ENCODE measurements at regions not wholly inside any gene's neighbourhood (a gene's known extent, or its start where the extent isn't known, plus 50 kb on each side); places are given as distances from the start of the nearest gene placed in this dataset.

DNA sequence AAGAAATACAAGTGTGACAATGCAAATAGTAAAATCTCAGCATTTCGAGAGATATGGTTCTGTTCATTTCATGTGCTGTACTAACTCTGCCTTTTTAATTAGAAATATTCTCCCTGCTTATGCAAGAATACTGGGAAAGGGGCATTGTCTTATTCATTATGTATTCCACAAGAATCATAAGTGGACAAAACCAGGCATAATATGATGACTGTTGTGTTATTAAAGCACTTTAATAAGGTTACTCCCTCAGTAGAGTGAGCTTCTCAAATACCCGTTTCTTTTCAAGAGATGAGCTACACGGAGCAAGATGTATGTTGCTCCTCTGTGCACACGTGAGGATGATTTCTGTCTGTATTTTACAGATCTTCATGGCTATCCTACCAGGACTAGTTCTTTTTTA lies 638.7 kb upstream of the FANCL start:
- DNase-seq (ENCODE audit: low read depth, low spot score) (no peak), FAIRE-seq (no peak), ATAC-seq (no peak)
- WGBS (ENCODE audit: insufficient coverage, insufficient replicate concordance, low lambda C conversion rate, missing lambda C conversion rate), result 53% methylated on average over 4 of the region's 4 CpGs
- Histone ChIP-seq H3K9ac (ENCODE audit: control insufficient read depth, insufficient read depth, low read length) (no peak overlapping the region), H2AFZ (ENCODE audit: control insufficient read depth, low read depth, low read length) (no peak overlapping the region), H3K4me3 (no peak overlapping the region), H3K79me2 (ENCODE audit: control insufficient read depth, insufficient read depth, low read length) (no peaks in the 10 kb centered on the region), H3K4me1 (ENCODE audit: control insufficient read depth, insufficient read depth, low read length) (no peaks in the 10 kb centered on the region), H3K36me3 (ENCODE audit: control insufficient read depth in 2 of 2, insufficient read depth in 2 of 2, low read length in 1 of 2) (no peaks in the 10 kb centered on the region), H4K20me1 (ENCODE audit: control insufficient read depth, insufficient read depth) (no peaks in the 10 kb centered on the region), H3K9me3 (replicated peaks; ENCODE audit: control insufficient read depth, insufficient read depth, low read length) (no peaks in the 10 kb centered on the region), H3K27ac (ENCODE audit: control insufficient read depth, insufficient read depth) (no peak overlapping the region), H3K4me2 (ENCODE audit: control insufficient read depth, insufficient read depth) (no peak overlapping the region), H3K27me3 (replicated peaks in 1 of 2; ENCODE audit: control insufficient read depth in 2 of 2, insufficient read depth in 2 of 2, low read length in 1 of 2) (no peaks in the 10 kb centered on the region)
- intact Hi-C loops (cut with micrococcal nuclease; ENCODE audit: unreplicated experiment) (loop anchor here (5.0 to 10.0 kb wide), 2 partner anchors 308 to 1155 kb away; no protein-coding TSS in a partner anchor), in situ Hi-C loops (cut with MboI) (no loop called here)
- SMC1A ChIA-PET (ENCODE audit: uncharacterized antibody, unreplicated experiment), result no interaction called here
- POLR2A ChIA-PET, result no interaction called here
- no peak for TF ChIP-seq SMAD1 (IDR thresholded peaks at IDR 0.05; ENCODE audit: low read depth, partially characterized antibody)
- TF ChIP-seq FOXK2 (IDR thresholded peaks at IDR 0.05), result no peak
- TF ChIP-seq SUPT20H (IDR thresholded peaks at IDR 0.05; ENCODE audit: borderline replicate concordance, control insufficient read depth, low read depth, low read length), result no peak
- TF ChIP-seq IRF4 (IDR thresholded peaks at IDR 0.05; ENCODE audit: low read depth, low read length), result no peak
- no peak for TF ChIP-seq EZH2 (IDR thresholded peaks at IDR 0.05; ENCODE audit: borderline replicate concordance, control insufficient read depth, low read depth, low read length)
- no peak for TF ChIP-seq RFX5 (IDR thresholded peaks at IDR 0.05; ENCODE audit: low read depth, low read length)
- TF ChIP-seq ZZZ3 (IDR thresholded peaks at IDR 0.05; ENCODE audit: control insufficient read depth, insufficient read length, low read depth), result no peak
- TF ChIP-seq NR2C2 (IDR thresholded peaks at IDR 0.05; ENCODE audit: borderline replicate concordance, control insufficient read depth, insufficient read length, low read depth), result no peak
- TF ChIP-seq SMAD5 (IDR thresholded peaks at IDR 0.05; ENCODE audit: low read depth), result no peak
- TF ChIP-seq SP1 (IDR thresholded peaks at IDR 0.05; ENCODE audit: low read depth, low read length), result no peak
- TF ChIP-seq RAD51 (IDR thresholded peaks at IDR 0.05), result no peak
- TF ChIP-seq IKZF2 (IDR thresholded peaks at IDR 0.05), result no peak
- no peak for TF ChIP-seq TCF7 (IDR thresholded peaks at IDR 0.05; ENCODE audit: borderline replicate concordance)
- no peak for TF ChIP-seq USF2 (IDR thresholded peaks at IDR 0.05; ENCODE audit: borderline replicate concordance, low read depth, low read length)
- TF ChIP-seq MXI1 (IDR thresholded peaks at IDR 0.05; ENCODE audit: low read depth, low read length), result no peak
- TF ChIP-seq, protein P1, sequence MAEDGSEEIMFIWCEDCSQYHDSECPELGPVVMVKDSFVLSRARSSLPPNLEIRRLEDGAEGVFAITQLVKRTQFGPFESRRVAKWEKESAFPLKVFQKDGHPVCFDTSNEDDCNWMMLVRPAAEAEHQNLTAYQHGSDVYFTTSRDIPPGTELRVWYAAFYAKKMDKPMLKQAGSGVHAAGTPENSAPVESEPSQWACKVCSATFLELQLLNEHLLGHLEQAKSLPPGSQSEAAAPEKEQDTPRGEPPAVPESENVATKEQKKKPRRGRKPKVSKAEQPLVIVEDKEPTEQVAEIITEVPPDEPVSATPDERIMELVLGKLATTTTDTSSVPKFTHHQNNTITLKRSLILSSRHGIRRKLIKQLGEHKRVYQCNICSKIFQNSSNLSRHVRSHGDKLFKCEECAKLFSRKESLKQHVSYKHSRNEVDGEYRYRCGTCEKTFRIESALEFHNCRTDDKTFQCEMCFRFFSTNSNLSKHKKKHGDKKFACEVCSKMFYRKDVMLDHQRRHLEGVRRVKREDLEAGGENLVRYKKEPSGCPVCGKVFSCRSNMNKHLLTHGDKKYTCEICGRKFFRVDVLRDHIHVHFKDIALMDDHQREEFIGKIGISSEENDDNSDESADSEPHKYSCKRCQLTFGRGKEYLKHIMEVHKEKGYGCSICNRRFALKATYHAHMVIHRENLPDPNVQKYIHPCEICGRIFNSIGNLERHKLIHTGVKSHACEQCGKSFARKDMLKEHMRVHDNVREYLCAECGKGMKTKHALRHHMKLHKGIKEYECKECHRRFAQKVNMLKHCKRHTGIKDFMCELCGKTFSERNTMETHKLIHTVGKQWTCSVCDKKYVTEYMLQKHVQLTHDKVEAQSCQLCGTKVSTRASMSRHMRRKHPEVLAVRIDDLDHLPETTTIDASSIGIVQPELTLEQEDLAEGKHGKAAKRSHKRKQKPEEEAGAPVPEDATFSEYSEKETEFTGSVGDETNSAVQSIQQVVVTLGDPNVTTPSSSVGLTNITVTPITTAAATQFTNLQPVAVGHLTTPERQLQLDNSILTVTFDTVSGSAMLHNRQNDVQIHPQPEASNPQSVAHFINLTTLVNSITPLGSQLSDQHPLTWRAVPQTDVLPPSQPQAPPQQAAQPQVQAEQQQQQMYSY (CRISPR knock-in tag; IDR thresholded peaks at IDR 0.05), result no peak
- no peak for TF ChIP-seq PAX8 (IDR thresholded peaks at IDR 0.05)
- no peak for TF ChIP-seq GATAD2B (conservative IDR thresholded peaks at IDR 0.05; ENCODE audit: low read depth)
- TF ChIP-seq HDAC6 (IDR thresholded peaks at IDR 0.05; ENCODE audit: unreplicated experiment), result no peak
- CTCF ChIA-PET, result no interaction called here
- RAD21 ChIA-PET (ENCODE audit: unreplicated experiment), result no interaction called here
- BruUV-seq (replicated peaks), result no TSS peak

Data from GM12878 (cell line).